ENCODE measurements at regions not wholly inside any gene's neighbourhood (a gene's known extent, or its start where the extent isn't known, plus 50 kb on each side); places are given as distances from the start of the nearest gene placed in this dataset.

DNA sequence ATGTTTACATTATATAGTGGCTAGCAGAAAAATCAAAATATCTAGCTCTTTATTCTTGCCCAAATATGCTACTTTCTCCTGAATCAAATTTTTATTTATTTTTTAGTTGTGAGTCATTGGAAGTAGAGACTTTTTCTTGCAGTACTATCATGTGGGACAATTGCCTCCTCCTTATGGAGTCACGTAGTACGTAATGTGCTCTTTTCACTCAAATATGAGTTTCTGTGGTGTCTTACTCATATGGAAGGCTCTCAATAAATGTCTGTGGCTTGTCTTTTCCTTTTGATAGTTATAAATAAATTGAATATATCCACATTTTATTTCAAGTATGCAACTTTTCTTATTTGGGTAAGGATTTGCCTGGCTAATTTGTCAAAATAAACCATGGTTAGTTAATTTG, 1411.0 kb upstream of the SLC10A2 start:
- no TSS peak for BruUV-seq (replicated peaks)
- no peaks in the 10 kb centered on the region for H3K4me1 ChIP-seq (ENCODE audit: control insufficient read depth in 1 of 2, insufficient read depth in 2 of 2, low read length in 2 of 2)
- no peaks in the 10 kb centered on the region for H3K36me3 ChIP-seq (ENCODE audit: control insufficient read depth in 1 of 2, insufficient read depth in 2 of 2, low read length in 2 of 2)
- ChIA-PET RAD21 (ENCODE audit: low non-redundant PET in 1 of 2, low total read pairs in 2 of 2, uncharacterized antibody in 2 of 2, unreplicated experiment in 2 of 2) (no interaction called here), POLR2A (no interaction called here), CTCF (interaction anchor here (0.6 kb wide), 1 partner anchor 385 kb away, joined by 4 read pairs; no protein-coding TSS in a partner anchor)
- intact Hi-C loops (cut with micrococcal nuclease), result no loop called here
- no peak overlapping the region for H3K27ac ChIP-seq (ENCODE audit: low read depth, low read length)
- TF ChIP-seq YY1 (IDR thresholded peaks at IDR 0.05; ENCODE audit: extremely low read depth, insufficient replicate concordance, low read depth, low read length), result no peak
- no peak for TF ChIP-seq CBX3 (IDR thresholded peaks at IDR 0.05; ENCODE audit: low read depth)
- TF ChIP-seq, protein P1, sequence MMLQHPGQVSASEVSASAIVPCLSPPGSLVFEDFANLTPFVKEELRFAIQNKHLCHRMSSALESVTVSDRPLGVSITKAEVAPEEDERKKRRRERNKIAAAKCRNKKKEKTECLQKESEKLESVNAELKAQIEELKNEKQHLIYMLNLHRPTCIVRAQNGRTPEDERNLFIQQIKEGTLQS (IDR thresholded peaks at IDR 0.05), result no peak
- TF ChIP-seq ZFX (IDR thresholded peaks at IDR 0.05), result no peak
- TF ChIP-seq EZH2phosphoT487 (IDR thresholded peaks at IDR 0.05; ENCODE audit: borderline replicate concordance), result no peak
- TF ChIP-seq CEBPB (IDR thresholded peaks at IDR 0.05; ENCODE audit: low read depth), result no peak
- TF ChIP-seq, protein P2, sequence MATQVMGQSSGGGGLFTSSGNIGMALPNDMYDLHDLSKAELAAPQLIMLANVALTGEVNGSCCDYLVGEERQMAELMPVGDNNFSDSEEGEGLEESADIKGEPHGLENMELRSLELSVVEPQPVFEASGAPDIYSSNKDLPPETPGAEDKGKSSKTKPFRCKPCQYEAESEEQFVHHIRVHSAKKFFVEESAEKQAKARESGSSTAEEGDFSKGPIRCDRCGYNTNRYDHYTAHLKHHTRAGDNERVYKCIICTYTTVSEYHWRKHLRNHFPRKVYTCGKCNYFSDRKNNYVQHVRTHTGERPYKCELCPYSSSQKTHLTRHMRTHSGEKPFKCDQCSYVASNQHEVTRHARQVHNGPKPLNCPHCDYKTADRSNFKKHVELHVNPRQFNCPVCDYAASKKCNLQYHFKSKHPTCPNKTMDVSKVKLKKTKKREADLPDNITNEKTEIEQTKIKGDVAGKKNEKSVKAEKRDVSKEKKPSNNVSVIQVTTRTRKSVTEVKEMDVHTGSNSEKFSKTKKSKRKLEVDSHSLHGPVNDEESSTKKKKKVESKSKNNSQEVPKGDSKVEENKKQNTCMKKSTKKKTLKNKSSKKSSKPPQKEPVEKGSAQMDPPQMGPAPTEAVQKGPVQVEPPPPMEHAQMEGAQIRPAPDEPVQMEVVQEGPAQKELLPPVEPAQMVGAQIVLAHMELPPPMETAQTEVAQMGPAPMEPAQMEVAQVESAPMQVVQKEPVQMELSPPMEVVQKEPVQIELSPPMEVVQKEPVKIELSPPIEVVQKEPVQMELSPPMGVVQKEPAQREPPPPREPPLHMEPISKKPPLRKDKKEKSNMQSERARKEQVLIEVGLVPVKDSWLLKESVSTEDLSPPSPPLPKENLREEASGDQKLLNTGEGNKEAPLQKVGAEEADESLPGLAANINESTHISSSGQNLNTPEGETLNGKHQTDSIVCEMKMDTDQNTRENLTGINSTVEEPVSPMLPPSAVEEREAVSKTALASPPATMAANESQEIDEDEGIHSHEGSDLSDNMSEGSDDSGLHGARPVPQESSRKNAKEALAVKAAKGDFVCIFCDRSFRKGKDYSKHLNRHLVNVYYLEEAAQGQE (IDR thresholded peaks at IDR 0.05; ENCODE audit: low read depth), result no peak
- TF ChIP-seq FOSL1 (IDR thresholded peaks at IDR 0.05; ENCODE audit: low read depth), result no peak
- TF ChIP-seq EGR1 (IDR thresholded peaks at IDR 0.05; ENCODE audit: low read depth), result no peak
- TF ChIP-seq TCF7L2 (IDR thresholded peaks at IDR 0.05; ENCODE audit: borderline replicate concordance, extremely low read depth, insufficient read depth, insufficient read length), result no peak
- TF ChIP-seq POLR2AphosphoS5 (IDR thresholded peaks at IDR 0.05; ENCODE audit: low read depth, low read length), result no peak
- TF ChIP-seq JUND (IDR thresholded peaks at IDR 0.05), result no peak
- H3K79me2 ChIP-seq (ENCODE audit: insufficient read depth, low read length), result no peaks in the 10 kb centered on the region
- ATAC-seq, result no peak
- no peak overlapping the region for H3K4me2 ChIP-seq (ENCODE audit: low read length)
- H3K9me3 ChIP-seq (ENCODE audit: control insufficient read depth in 1 of 2, insufficient read depth in 1 of 2, low read depth in 1 of 2, low read length in 2 of 2), result no peaks in the 10 kb centered on the region
- H3K27me3 ChIP-seq (ENCODE audit: insufficient read depth, low read length), result no peaks in the 10 kb centered on the region
- H3K9ac ChIP-seq (ENCODE audit: low read length), result no peak overlapping the region
- DNase-seq (ENCODE audit: low read depth, low spot score), result no peak
- H2AFZ ChIP-seq (ENCODE audit: low read depth, low read length, poor library complexity, severe bottlenecking), result no peak overlapping the region
- no peaks in the 10 kb centered on the region for H4K20me1 ChIP-seq (ENCODE audit: insufficient read depth)
- H3K4me3 ChIP-seq (replicated peaks in 1 of 2; ENCODE audit: low read depth in 1 of 2, low read length in 2 of 2), result no peak overlapping the region
- H3K9me2 ChIP-seq (ENCODE audit: insufficient read depth), result no peaks in the 10 kb centered on the region

Data from HCT116 (cell line).